Fibroblast of mammary gland (primary cell): ENCODE measurements at regions not wholly inside any gene's neighbourhood (a gene's known extent, or its start where the extent isn't known, plus 50 kb on each side); places are given as distances from the start of the nearest gene placed in this dataset.

Experiments used
- DNase-seq: peaks from one replicate; pipeline ENCODE4 v3.0.0-alpha.2; 2010; ENCODE audit warnings: low read depth
- H3K4me3 ChIP-seq: 2 replicates; pipeline ENCODE4 v1.5.1; 2011; ENCODE audit warnings: low read depth, mild to moderate bottlenecking, low read length, moderate library complexity; ENCODE audit not compliant: control insufficient read depth
- TF ChIP-seq, protein P1 (sequence below): conservative IDR thresholded peaks from 2 replicates; pipeline ENCODE4 v1.5.1; 2011; ENCODE audit warnings: low read depth, low read length, inconsistent platforms; ENCODE audit not compliant: control insufficient read depth, insufficient read depth

DNA sequence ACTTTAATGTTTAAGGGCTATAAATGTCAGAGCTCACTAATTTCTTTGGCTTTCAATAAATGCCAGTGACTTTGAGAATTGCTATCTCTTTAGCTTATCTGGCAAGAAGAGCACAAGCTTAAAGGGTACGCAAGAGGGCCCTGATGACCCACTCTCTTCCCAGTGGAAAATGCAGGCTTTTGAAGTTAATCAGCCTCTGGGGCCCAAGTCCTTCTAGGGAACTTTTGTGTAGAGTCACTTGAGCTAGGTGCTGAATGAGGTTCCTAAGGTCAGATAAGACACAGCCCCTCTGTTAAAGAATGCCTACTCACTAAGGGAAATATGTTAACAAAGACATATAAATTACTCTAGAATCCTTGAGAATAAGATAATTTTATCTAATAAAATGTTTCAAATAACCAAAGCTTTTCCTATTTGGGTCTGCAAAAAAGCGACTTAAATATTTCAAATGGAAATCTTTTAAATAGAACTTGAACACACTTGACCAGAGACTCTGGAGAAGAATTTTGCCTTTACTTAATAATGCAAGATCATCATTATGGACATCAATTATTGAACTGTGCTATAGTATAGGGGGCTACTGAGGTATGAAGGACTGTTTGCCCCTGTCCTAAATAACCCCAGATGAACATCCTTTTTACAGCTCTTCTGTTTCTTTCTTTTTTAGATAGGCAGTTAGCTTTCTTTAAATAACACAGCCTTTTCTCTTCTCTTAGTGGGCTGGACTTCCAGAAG lies 430.1 kb downstream of the GBA3 start:
- DNase-seq: no peak
- TF ChIP-seq, protein P1, sequence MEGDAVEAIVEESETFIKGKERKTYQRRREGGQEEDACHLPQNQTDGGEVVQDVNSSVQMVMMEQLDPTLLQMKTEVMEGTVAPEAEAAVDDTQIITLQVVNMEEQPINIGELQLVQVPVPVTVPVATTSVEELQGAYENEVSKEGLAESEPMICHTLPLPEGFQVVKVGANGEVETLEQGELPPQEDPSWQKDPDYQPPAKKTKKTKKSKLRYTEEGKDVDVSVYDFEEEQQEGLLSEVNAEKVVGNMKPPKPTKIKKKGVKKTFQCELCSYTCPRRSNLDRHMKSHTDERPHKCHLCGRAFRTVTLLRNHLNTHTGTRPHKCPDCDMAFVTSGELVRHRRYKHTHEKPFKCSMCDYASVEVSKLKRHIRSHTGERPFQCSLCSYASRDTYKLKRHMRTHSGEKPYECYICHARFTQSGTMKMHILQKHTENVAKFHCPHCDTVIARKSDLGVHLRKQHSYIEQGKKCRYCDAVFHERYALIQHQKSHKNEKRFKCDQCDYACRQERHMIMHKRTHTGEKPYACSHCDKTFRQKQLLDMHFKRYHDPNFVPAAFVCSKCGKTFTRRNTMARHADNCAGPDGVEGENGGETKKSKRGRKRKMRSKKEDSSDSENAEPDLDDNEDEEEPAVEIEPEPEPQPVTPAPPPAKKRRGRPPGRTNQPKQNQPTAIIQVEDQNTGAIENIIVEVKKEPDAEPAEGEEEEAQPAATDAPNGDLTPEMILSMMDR: no peak
- H3K4me3 ChIP-seq: no peak overlapping the region

DNA sequence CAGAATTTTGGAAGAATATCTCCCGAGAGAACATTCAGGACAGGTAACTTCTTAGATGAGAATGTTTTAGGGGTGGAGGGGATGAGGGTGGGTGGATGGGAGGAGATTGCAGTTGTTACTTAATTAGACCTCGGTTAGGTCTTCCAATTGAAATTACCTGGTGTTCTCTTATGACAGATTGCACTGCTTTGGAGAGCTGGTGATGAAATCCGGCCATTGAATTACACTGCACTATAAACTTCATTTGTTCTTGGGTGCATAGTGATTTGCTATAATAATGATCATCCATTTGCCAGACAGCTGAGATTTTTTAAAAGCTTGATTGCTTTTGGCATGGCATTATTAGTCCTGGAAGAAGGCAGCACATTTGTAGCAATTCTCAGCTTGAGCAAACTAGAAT lies 427.6 kb downstream of the GBA3 start:
- no peak overlapping the region for H3K4me3 ChIP-seq
- no peak for DNase-seq
- TF ChIP-seq, protein P1: no peak

DNA sequence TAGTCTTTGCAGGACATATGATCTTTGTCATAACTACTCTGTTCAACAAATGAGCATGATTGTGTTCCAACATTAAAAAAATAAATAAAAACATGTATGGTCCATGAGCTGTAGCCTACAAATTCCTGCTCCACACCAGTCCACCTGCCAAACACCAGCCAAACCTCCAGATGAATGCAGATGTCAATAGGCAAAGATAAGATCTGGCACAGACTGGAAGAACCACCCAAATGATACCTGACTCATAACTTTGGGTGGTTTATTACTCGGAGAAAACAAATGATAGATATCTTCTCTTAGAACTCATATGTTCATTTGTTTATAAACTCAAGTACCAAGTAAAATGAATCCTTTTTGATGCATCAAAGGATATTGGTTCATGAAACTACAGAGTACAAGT lies 425.1 kb downstream of the GBA3 start:
- no peak overlapping the region for H3K4me3 ChIP-seq
- no peak for DNase-seq
- TF ChIP-seq, protein P1: no peak

DNA sequence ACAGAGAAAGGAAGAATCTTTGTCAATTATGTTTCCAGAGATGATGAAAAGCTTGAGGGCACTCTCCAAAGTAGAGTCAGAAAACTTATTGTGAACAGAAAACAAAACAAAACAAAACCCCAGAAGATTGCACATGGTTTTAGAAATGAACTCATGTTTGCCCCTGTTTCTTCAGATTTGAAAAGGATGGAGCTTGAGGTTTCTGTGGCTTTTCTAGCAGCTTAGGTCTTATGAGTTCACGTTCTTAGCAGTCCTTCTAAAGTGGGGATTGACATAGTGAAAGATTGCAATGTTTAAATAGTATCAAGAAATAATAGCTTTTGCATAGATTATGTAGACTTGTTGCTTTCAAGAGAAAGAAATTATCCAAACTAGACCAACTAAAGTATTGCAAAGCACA lies 421.8 kb downstream of the GBA3 start:
- TF ChIP-seq, protein P1: no peak
- DNase-seq: no peak

DNA sequence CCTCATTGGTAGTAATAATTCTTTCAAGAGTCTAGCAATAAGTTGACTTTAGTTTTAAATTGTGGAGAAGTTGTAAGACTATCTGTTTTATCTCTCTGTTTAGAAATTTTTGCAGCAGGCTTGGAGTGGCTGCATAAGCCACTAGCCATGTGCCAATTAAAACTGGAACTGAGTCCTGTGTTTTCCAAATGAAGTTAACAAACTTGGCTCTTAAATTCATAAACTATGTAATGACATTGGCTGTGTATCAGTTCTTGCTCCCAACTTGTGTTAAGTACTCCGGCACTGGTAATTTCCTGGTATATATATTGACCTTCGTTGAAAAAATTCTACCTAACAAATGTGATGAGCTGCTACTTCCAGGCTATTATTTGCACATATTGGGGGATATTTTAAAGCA lies 420.4 kb downstream of the GBA3 start:
- no peak overlapping the region for H3K4me3 ChIP-seq
- DNase-seq: no peak
- TF ChIP-seq, protein P1: no peak

More for the DNA sequence above, 421.8 kb downstream of the GBA3 start:
- H3K4me3 ChIP-seq: no peak overlapping the region

DNA sequence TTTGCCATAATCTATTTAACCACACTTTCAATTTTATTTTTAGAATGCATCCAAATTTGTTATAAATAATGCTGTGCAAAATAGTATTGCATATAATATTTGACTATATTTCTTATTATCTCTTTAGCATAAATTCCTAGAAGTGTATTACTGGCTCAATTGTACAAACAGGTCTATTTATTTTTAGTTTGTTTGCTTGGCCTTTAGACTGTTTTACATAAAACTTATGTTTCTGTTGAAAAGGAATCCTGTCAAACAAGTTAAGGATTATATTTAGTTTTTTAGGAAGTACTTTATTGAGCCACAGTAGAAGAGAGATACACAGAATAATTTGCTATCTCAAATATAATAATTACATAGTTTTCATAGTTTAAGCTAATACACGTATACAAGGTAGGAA lies 413.8 kb downstream of the GBA3 start:
- TF ChIP-seq, protein P1: no peak
- H3K4me3 ChIP-seq: no peak overlapping the region

More for the DNA sequence above, 413.8 kb downstream of the GBA3 start:
- DNase-seq: no peak
